ENCODE measurements at regions not wholly inside any gene's neighbourhood (a gene's known extent, or its start where the extent isn't known, plus 50 kb on each side); places are given as distances from the start of the nearest gene placed in this dataset.

- no peak for TF ChIP-seq CTCF (IDR thresholded peaks at IDR 0.05; ENCODE audit: low read depth, low read length, missing input control)
- TF ChIP-seq SP1 (IDR thresholded peaks at IDR 0.05): no peak
Measured at GRCh38 chr2:226649201-226649600, 150.4 kb downstream of the IRS1 start.

Measured in liver (tissue), 3 donors.